Esophagus (tissue), 2 donors: ENCODE measurements at regions not wholly inside any gene's neighbourhood (a gene's known extent, or its start where the extent isn't known, plus 50 kb on each side); places are given as distances from the start of the nearest gene placed in this dataset.

Experiments
- H3K27ac ChIP-seq, 2 donors: one replicate each; pipeline ENCODE4 v1.5.1; 2013; ENCODE audit warnings: low read depth in 2 of 2, mild to moderate bottlenecking in 2 of 2, inconsistent platforms in 1 of 2, low read length in 1 of 2, moderate library complexity in 1 of 2
- H3K27me3 ChIP-seq, 2 donors: one replicate each; pipeline ENCODE4 v1.6.1; 2013; ENCODE audit warnings: low read length in 2 of 2, control low read depth in 1 of 2, mild to moderate bottlenecking in 1 of 2; ENCODE audit not compliant: insufficient read depth in 2 of 2, control insufficient read depth in 1 of 2
- H3K36me3 ChIP-seq, 2 donors: one replicate each; pipeline ENCODE4 v1.6.1; 2013; ENCODE audit warnings: low read length in 1 of 2; ENCODE audit not compliant: control insufficient read depth in 2 of 2, insufficient read depth in 2 of 2
- H3K4me1 ChIP-seq, 2 donors: one replicate each; pipeline ENCODE4 v1.6.1; 2013; ENCODE audit warnings: low read length in 1 of 2; ENCODE audit not compliant: control insufficient read depth in 2 of 2, insufficient read depth in 2 of 2
- H3K4me3 ChIP-seq, 2 donors: one replicate each; pipeline ENCODE4 v1.5.1; 2013; ENCODE audit warnings: low read length in 2 of 2, mild to moderate bottlenecking in 2 of 2, low read depth in 1 of 2, moderate library complexity in 1 of 2
- H3K9me3 ChIP-seq, 2 donors: one replicate each; pipeline ENCODE4 v1.6.1; 2013; ENCODE audit warnings: mild to moderate bottlenecking in 2 of 2, low read depth in 1 of 2, low read length in 1 of 2, moderate library complexity in 1 of 2; ENCODE audit not compliant: control insufficient read depth in 2 of 2, insufficient read depth in 1 of 2
- WGBS, 2 donors: extraction: QIAGEN DNeasy Blood & Tissue Kit; methylation state at CpG; one replicate each; pipeline ENCODE4 v1.1.7; 2013; 5-methylcytosine and 5-hydroxymethylcytosine counted together
- donor health status: healthy with polysubstance abuse.
- donor health status: Bipolar disorder and iron deficiency.

DNA sequence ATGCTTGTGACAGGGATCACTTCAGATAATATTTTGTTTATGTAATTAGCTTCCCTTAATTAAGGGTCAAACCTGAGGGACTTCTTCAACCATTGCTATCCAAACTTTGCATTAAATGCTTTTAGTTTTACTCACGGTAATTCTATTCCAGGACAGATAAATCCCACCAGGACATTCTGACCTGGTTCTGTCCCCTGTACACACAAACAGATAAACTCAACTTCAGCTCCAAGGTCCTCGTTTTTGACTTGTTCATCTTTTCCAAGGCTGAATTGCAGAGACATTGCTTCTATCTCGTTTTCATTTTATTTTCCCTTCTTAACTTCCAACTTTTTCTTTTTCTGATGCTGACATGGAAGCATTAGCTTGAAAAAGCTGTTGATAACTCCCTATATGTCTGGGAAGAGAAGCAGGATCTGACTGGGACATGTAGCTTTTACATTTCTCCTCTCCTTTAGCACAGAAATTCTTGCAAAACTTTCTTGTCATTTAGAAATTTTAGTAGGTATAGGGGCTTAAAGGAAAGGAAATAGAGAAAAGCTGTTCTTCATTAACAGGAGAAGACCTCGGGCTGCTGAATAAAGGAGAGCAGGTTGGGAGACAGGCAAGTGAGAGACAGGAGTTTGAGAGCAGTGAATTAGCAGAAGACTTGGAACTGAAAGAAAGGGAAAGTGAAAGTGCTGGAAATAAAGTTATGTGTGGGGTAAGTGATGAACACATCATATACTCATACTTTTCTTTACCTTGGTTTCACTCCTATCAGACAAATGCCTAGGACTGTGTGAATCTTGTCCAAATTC is 231.7 kb upstream of the B3GALT2 start:
- no peaks in the 10 kb centered on the region for H3K27me3 ChIP-seq
- H3K27ac ChIP-seq, result no peak overlapping the region
- 33 to 36% methylated on average over 4 of the region's 4 CpGs for WGBS, 2 donors

DNA sequence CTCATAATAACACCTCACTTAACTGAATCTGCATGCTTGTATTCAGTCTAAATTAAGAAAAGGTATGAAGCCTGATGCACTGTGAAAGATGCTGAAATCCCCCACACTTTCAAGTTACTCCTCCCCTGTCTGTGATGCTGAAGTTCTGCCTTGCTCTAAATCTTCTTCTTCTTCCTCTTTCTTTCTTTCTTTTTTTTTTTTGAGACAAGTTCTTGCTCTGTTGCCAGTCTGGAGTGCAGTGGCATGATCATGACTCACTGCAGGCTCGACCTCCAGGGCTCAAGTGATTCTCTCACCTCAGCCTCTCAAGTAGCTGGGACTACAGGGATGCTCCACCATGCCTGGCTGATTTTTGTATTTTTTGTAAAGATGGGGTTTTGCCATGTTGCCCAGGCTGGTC is 231.0 kb upstream of the B3GALT2 start:
- Histone ChIP-seq H3K27me3 (no peaks in the 10 kb centered on the region), H3K4me3 (no peak overlapping the region), H3K9me3 (no peaks in the 10 kb centered on the region), H3K27ac (no peak overlapping the region), H3K36me3 (no peaks in the 10 kb centered on the region), H3K4me1 (no peaks in the 10 kb centered on the region)
- WGBS, 2 donors, result 30 to 31% methylated on average over 1 of the region's 1 CpG

More for the DNA sequence above, 231.7 kb upstream of the B3GALT2 start:
- Histone ChIP-seq H3K4me3 (peak overlapping the region in 1 of 2 donors; percentile 21), H3K9me3 (no peaks in the 10 kb centered on the region), H3K36me3 (no peaks in the 10 kb centered on the region), H3K4me1 (no peaks in the 10 kb centered on the region)

DNA sequence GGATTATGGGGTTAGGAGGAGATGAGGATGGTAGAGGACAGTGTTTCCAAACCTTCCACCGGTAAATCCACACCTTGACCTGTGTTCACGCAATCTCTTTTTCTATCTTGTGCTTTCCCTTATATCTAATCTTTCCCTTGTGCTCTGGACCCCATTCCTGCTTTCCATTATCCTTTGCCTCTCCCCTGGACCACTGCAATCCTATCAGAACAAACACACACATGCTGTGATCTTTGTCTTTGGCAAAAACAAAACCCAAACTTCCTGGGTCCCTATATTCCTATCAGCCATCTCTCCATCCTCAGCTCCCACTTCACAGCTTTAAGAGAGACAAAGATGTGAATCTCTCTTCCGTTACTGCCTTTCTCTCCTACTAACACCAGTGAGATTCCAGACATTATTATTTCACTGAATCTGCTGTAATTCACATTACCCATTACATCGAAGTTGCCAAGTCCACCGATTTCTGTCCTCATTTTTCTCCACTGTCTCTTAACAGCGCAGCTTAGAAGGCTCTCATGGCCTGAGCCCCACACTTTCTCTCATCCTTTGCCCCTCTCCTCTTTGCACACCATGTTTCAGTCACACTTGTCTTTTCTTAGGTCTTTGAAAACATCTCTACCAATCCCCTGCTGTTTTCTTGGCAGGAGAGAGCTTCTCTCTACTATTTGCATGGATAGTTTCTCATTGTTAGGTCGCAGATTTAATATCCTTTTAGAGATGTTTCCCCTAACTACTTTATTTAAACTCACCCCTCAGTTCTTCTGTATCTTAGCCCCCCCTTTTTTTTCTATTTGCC is 230.0 kb upstream of the B3GALT2 start:
- Histone ChIP-seq H3K9me3 (no peaks in the 10 kb centered on the region), H3K36me3 (no peaks in the 10 kb centered on the region), H3K4me3 (no peak overlapping the region), H3K27me3 (no peaks in the 10 kb centered on the region), H3K27ac (no peak overlapping the region), H3K4me1 (no peaks in the 10 kb centered on the region)
- 96% methylated on average over 7 of the region's 7 CpGs for WGBS, 2 donors

DNA sequence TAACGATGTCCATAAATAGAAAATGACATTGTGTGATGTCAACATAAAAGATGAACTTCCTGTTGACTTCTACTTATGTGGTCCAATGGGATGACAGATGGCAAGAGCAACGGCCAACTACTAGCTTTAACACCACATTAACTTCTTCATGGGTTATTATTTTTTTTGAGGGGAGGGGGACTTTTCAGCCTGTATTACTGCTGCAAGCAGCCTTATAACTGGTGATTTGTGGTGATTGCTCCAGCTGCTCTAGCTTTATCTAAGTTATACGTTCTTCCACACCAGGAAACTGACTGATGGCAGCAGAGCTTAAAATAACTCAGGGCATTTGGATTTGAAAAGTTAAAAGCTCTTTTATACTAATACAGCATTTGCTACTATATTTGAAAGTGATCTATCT is 228.8 kb upstream of the B3GALT2 start:
- Histone ChIP-seq H3K4me3 (no peak overlapping the region), H3K4me1 (no peaks in the 10 kb centered on the region), H3K27me3 (no peaks in the 10 kb centered on the region), H3K9me3 (no peaks in the 10 kb centered on the region), H3K36me3 (no peaks in the 10 kb centered on the region), H3K27ac (no peak overlapping the region)
- 70 to 74% methylated on average over 3 of the region's 3 CpGs for WGBS, 2 donors

DNA sequence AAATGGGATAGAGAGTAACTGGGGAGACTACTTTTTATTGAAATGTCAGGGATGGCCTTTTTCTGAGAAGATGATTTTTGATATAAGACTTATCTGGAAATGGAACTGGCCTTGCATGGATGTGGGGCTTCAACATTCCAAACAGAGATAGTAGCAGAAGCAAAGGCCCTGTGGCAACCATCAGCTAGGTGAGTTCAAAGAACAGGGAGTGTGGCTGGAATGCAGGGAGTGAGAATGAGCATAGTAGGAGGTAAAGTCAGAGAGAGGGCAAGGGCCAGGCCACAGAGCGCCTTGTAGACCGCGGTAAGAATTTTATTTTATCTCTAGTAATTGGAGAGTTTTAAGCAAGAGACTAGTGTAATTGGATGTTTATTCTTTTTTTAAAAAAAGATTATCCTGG is 227.0 kb upstream of the B3GALT2 start:
- H3K9me3 ChIP-seq, result no peaks in the 10 kb centered on the region
- H3K27ac ChIP-seq, result no peak overlapping the region

DNA sequence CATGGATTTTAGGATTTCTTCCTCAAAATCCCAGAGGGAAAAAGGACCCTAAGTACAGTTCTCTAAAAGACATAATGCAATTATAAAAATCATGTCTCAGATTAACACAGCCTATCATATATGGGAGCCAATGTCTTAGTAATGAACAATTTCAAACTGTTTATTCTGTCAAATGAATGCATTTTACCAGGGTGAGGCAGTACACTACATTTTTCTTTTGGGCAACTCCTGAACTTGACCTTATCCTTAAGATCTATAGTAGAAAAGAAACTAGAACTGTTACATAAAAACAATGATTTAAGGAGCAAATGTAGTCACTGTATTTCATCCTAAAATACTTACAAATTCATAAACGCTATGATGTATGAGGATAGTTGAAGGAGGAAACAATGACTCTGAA is 226.3 kb upstream of the B3GALT2 start:
- Histone ChIP-seq H3K27ac (no peak overlapping the region), H3K36me3 (no peaks in the 10 kb centered on the region), H3K27me3 (no peaks in the 10 kb centered on the region), H3K4me3 (no peak overlapping the region), H3K9me3 (no peaks in the 10 kb centered on the region), H3K4me1 (no peaks in the 10 kb centered on the region)
- WGBS, 2 donors, result 91 to 94% methylated on average over 1 of the region's 1 CpG

More for the DNA sequence above, 227.0 kb upstream of the B3GALT2 start:
- no peaks in the 10 kb centered on the region for H3K36me3 ChIP-seq
- H3K27me3 ChIP-seq, result no peaks in the 10 kb centered on the region
- WGBS, 2 donors, result 97% methylated on average over 3 of the region's 3 CpGs
- no peaks in the 10 kb centered on the region for H3K4me1 ChIP-seq
- H3K4me3 ChIP-seq, result no peak overlapping the region

DNA sequence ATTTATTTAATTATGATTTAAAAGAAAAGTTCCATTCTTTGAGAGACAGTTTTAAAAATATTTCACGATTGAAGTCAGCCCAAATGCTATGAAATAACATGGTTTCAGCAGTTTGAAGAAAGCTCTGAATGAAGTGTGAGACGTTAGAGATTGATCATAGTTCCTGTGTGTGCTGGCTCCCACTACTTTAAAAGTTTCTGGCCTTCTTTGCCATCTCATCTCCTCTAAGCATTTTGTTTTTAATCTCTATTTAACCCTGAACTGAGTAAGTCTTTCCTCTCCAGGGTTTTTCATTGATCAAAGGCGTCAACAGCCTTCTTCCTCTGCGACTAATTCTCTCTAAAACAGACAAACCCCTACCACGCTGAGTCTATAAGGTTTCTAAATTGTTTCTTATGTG is 225.3 kb upstream of the B3GALT2 start:
- H3K9me3 ChIP-seq, result no peaks in the 10 kb centered on the region
- H3K27ac ChIP-seq, result no peak overlapping the region
- no peaks in the 10 kb centered on the region for H3K36me3 ChIP-seq
- 64 to 69% methylated on average over 5 of the region's 5 CpGs for WGBS, 2 donors
- H3K4me3 ChIP-seq, result no peak overlapping the region
- H3K27me3 ChIP-seq, result no peaks in the 10 kb centered on the region
- no peaks in the 10 kb centered on the region for H3K4me1 ChIP-seq

DNA sequence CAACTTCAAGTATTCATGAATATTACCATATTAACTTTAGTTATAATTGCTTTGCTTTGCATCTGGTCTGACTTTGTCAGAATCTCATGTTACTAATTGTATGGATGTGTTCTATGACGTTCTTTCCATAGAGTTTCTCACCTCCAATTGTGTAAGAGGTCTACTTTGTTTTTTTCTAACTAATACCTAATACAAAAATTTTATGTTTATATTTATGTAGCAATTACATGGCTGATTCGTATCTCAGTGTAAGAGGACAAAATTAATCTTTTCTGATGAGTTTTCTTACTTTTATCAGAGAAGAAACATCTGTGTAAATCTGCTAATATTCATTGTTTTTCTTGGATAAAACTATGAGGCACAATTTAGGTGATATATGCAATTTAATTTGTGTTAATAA is 224.8 kb upstream of the B3GALT2 start:
- WGBS, 2 donors, result 83 to 90% methylated on average over 2 of the region's 2 CpGs
- Histone ChIP-seq H3K27ac (no peak overlapping the region), H3K36me3 (no peaks in the 10 kb centered on the region), H3K4me1 (no peaks in the 10 kb centered on the region), H3K27me3 (no peaks in the 10 kb centered on the region), H3K9me3 (no peaks in the 10 kb centered on the region), H3K4me3 (no peak overlapping the region)

DNA sequence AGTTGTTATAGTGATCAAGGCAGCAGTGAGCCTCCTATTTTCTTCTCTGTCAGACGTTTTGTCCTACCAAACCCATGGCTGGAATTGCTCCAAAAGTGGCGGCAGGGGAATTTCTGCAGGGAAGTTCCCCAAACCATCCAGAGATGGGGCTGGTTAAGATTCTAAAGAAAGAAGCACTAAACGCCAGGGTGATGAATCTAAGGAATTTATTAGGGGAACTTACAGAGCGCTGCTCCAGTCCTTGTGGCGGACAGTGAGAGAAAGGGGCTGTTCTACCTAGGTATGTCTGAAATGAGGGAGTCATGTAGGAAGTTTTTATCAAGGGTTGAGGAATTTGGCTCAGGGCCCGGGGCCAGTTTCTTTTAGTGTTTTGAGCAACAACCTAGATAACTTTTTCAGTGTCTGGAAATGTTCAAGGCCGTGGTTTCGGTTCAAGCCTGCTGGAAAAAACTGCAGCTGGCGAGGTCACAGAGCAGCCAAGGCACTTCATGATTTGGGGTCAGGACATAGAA is 222.4 kb upstream of the B3GALT2 start:
- Histone ChIP-seq H3K4me1 (no peaks in the 10 kb centered on the region), H3K36me3 (no peaks in the 10 kb centered on the region), H3K27me3 (no peaks in the 10 kb centered on the region), H3K4me3 (no peak overlapping the region), H3K27ac (no peak overlapping the region), H3K9me3 (no peaks in the 10 kb centered on the region)
- WGBS, 2 donors, result 30 to 39% methylated on average over 9 of the region's 9 CpGs
